GM18870 (cell line): ENCODE measurements at regions not wholly inside any gene's neighbourhood (a gene's known extent, or its start where the extent isn't known, plus 50 kb on each side); places are given as distances from the start of the nearest gene placed in this dataset.

Experiments
- ATAC-seq: cut with Tn5 transposase; IDR thresholded peaks from one replicate; pipeline ENCODE4 v1.9.1; 2021; ENCODE audit warnings: moderate library complexity; ENCODE audit not compliant: unreplicated experiment

GRCh38 chr18:1907470-1908206, 663.7 kb downstream of the METTL4 start:
- no peak for ATAC-seq

GRCh38 chr18:1914489-1914888, 656.8 kb downstream of the METTL4 start:
- no peak for ATAC-seq

- no peak for ATAC-seq
Measured at GRCh38 chr18:1916869-1917523, 654.3 kb downstream of the METTL4 start.

GRCh38 chr18:1917569-1917968, 653.7 kb downstream of the METTL4 start:
- no peak for ATAC-seq

GRCh38 chr18:1922066-1922465, 649.2 kb downstream of the METTL4 start:
- no peak for ATAC-seq

- no peak for ATAC-seq
Measured at GRCh38 chr18:1928711-1929110, 642.6 kb downstream of the METTL4 start.

- ATAC-seq: no peak
Measured at GRCh38 chr18:1929720-1930119, 641.6 kb downstream of the METTL4 start.

- ATAC-seq: no peak
Measured at GRCh38 chr18:1930291-1931270, 640.7 kb downstream of the METTL4 start.

GRCh38 chr18:1952486-1952885, 618.8 kb downstream of the METTL4 start:
- ATAC-seq: no peak

GRCh38 chr18:1954583-1955312, 616.6 kb downstream of the METTL4 start:
- ATAC-seq: no peak

- no peak for ATAC-seq
Measured at GRCh38 chr18:1958798-1959197, 612.5 kb downstream of the METTL4 start.

- no peak for ATAC-seq
Measured at GRCh38 chr18:1965016-1965415, 606.3 kb downstream of the METTL4 start.

GRCh38 chr18:1965541-1965940, 605.8 kb downstream of the METTL4 start:
- no peak for ATAC-seq

GRCh38 chr18:1968801-1969498, 602.4 kb downstream of the METTL4 start:
- no peak for ATAC-seq

GRCh38 chr18:1976484-1976883, 594.8 kb downstream of the METTL4 start:
- ATAC-seq: no peak

- no peak for ATAC-seq
Measured at GRCh38 chr18:1982056-1982455, 589.2 kb downstream of the METTL4 start.

- no peak for ATAC-seq
Measured at GRCh38 chr18:1983746-1984515, 587.4 kb downstream of the METTL4 start.

- ATAC-seq: no peak
Measured at GRCh38 chr18:1993866-1994265, 577.4 kb downstream of the METTL4 start.

- no peak for ATAC-seq
Measured at GRCh38 chr18:1994471-1994870, 576.8 kb downstream of the METTL4 start.
